Neuronal stem cell (in vitro differentiated cells): ENCODE measurements at regions not wholly inside any gene's neighbourhood (a gene's known extent, or its start where the extent isn't known, plus 50 kb on each side); places are given as distances from the start of the nearest gene placed in this dataset.

ENCODE experiments used
- DNase-seq: peaks from one replicate; pipeline ENCODE4 v3.0.0-alpha.2; 2013; ENCODE audit warnings: low spot score
- H2AFZ ChIP-seq: one replicate; pipeline ENCODE4 v1.6.1; 2013; ENCODE audit warnings: mild to moderate bottlenecking, low read length, inconsistent platforms
- H2AK5ac ChIP-seq: 2 replicates; pipeline ENCODE4 v1.6.1; 2013; ENCODE audit warnings: low read depth, mild to moderate bottlenecking, inconsistent platforms, low read length, moderate library complexity, mixed read lengths
- H2BK120ac ChIP-seq: 2 replicates; pipeline ENCODE4 v1.6.1; 2013; ENCODE audit warnings: low read depth, mild to moderate bottlenecking, inconsistent platforms, low read length, moderate library complexity, mixed read lengths
- H2BK12ac ChIP-seq: one replicate; pipeline ENCODE4 v1.6.1; 2013; ENCODE audit warnings: low read length, inconsistent platforms
- H2BK15ac ChIP-seq: 2 replicates; pipeline ENCODE4 v1.6.1; 2013; ENCODE audit warnings: mild to moderate bottlenecking, low read length, inconsistent platforms, mixed read lengths
- H2BK5ac ChIP-seq: one replicate; pipeline ENCODE4 v1.6.1; 2013; ENCODE audit warnings: inconsistent platforms, mild to moderate bottlenecking, low read length, moderate library complexity
- H3K14ac ChIP-seq: one replicate; pipeline ENCODE4 v1.6.1; 2013; ENCODE audit warnings: low read length, inconsistent platforms
- H3K18ac ChIP-seq: 2 replicates; pipeline ENCODE4 v1.6.1; 2013; ENCODE audit warnings: low read length, inconsistent platforms
- H3K23ac ChIP-seq: 2 replicates; pipeline ENCODE4 v1.6.1; 2013; ENCODE audit warnings: low read depth, mild to moderate bottlenecking, mixed read lengths, low read length, inconsistent platforms; ENCODE audit not compliant: poor library complexity
- H3K27ac ChIP-seq: replicated peaks from 3 replicates; pipeline ENCODE4 v1.5.1; 2013; ENCODE audit warnings: low read length, inconsistent platforms
- H3K27me3 ChIP-seq, 3 experiments: 2 replicates each; pipeline ENCODE4 v1.6.1; 2013; ENCODE audit warnings: low read length in 3 of 3, mild to moderate bottlenecking in 2 of 3, inconsistent platforms in 1 of 3, low read depth in 1 of 3, mixed read lengths in 1 of 3, moderate library complexity in 1 of 3; ENCODE audit not compliant: control insufficient read depth in 3 of 3, insufficient read depth in 3 of 3
- H3K36me3 ChIP-seq, 2 donors: replicated peaks in 1 of 2; 2 replicates each; pipeline ENCODE4 v1.6.1; 2013; ENCODE audit warnings: low read length in 2 of 2; ENCODE audit not compliant: control insufficient read depth in 2 of 2, insufficient read depth in 2 of 2
- H3K4ac ChIP-seq: 2 replicates; pipeline ENCODE4 v1.6.1; 2013; ENCODE audit warnings: inconsistent platforms, mild to moderate bottlenecking, low read length, moderate library complexity
- H3K4me1 ChIP-seq, 2 donors: 1 replicate in 1 of 2; 2 replicates in 1 of 2; pipeline ENCODE4 v1.6.1; 2013; ENCODE audit warnings: low read length in 2 of 2, low read depth in 1 of 2; ENCODE audit not compliant: control insufficient read depth in 2 of 2, insufficient read depth in 1 of 2
- H3K4me2 ChIP-seq: one replicate; pipeline ENCODE4 v1.6.1; 2013; ENCODE audit warnings: mild to moderate bottlenecking, low read length, inconsistent platforms; ENCODE audit not compliant: insufficient read depth, poor library complexity, severe bottlenecking
- H3K4me3 ChIP-seq, 2 donors: 2 replicates each; pipeline ENCODE4 v1.5.1; 2013; ENCODE audit warnings: low read length in 2 of 2, mild to moderate bottlenecking in 2 of 2, inconsistent platforms in 1 of 2, moderate library complexity in 1 of 2
- H3K79me1 ChIP-seq: one replicate; pipeline ENCODE4 v1.6.1; 2013; ENCODE audit warnings: low read depth, mild to moderate bottlenecking, inconsistent platforms, low read length, moderate library complexity
- H3K9ac ChIP-seq: one replicate; pipeline ENCODE4 v1.6.1; 2013; ENCODE audit warnings: mild to moderate bottlenecking, low read depth, low read length, inconsistent platforms; ENCODE audit not compliant: poor library complexity
- H3K9me3 ChIP-seq, 2 donors: replicated peaks in 1 of 2; 2 replicates each; pipeline versions ENCODE3 to v1.6.1; 2013; ENCODE audit warnings: low read length in 2 of 2, mild to moderate bottlenecking in 2 of 2, inconsistent platforms in 1 of 2, low read depth in 1 of 2, mixed read lengths in 1 of 2, moderate library complexity in 1 of 2; ENCODE audit not compliant: control insufficient read depth in 2 of 2, insufficient read depth in 1 of 2
- H4K8ac ChIP-seq: one replicate; pipeline ENCODE4 v1.6.1; 2013; ENCODE audit warnings: low read depth, mild to moderate bottlenecking, inconsistent platforms, low read length, moderate library complexity
- H4K91ac ChIP-seq: one replicate; pipeline ENCODE4 v1.6.1; 2013; ENCODE audit warnings: low read length, low read depth, mild to moderate bottlenecking, inconsistent platforms; ENCODE audit not compliant: poor library complexity
- WGBS, 2 donors: extraction: QIAGEN DNeasy Blood & Tissue Kit; methylation state at CpG; one replicate each; pipeline ENCODE4 v1.1.7; 2013; ENCODE audit warnings: missing lambda C conversion rate in 2 of 2, mixed read lengths in 1 of 2; ENCODE audit not compliant: insufficient read length in 2 of 2, insufficient replicate concordance in 1 of 2; ENCODE audit errors: extremely low coverage in 2 of 2; 5-methylcytosine and 5-hydroxymethylcytosine counted together

- Histone ChIP-seq H3K9ac (no peak overlapping the region), H4K91ac (no peak overlapping the region), H3K23ac (no peak overlapping the region), H3K14ac (no peak overlapping the region), H3K79me1 (no peaks in the 10 kb centered on the region), H3K9me3 (no peaks in the 10 kb centered on the region), H3K4ac (no peak overlapping the region), H3K27ac (no peak overlapping the region), H2AK5ac (no peak overlapping the region), H3K4me1 (peaks cover 0 to 9% of the 10 kb centered on the region in 2 donors), H3K4me3 (no peak overlapping the region), H4K8ac (no peak overlapping the region), H3K18ac (peak overlapping the region; percentile 70), H3K36me3 (no peaks in the 10 kb centered on the region), H2BK12ac (no peak overlapping the region), H3K4me2 (no peak overlapping the region), H2BK5ac (no peak overlapping the region), H2AFZ (peak overlapping the region; percentile 55), H3K27me3 (peaks cover 0 to 2% (median 0%) of the 10 kb centered on the region in 3 experiments), H2BK120ac (no peak overlapping the region), H2BK15ac (no peak overlapping the region)
- DNase-seq: no peak
- no CpG with 5 or more reads among the region's 5 CpGs for WGBS, 2 donors
These were observed 199.4 kb downstream of the AUH start for GRCh38 chr9:91162311-91162710.

- Histone ChIP-seq H2AK5ac (no peak overlapping the region), H3K23ac (no peak overlapping the region), H2BK5ac (no peak overlapping the region), H3K9ac (no peak overlapping the region), H2BK120ac (no peak overlapping the region), H3K4ac (no peak overlapping the region), H3K18ac (peak overlapping the region; percentile 70), H3K9me3 (no peaks in the 10 kb centered on the region), H3K14ac (peak overlapping the region; percentile 47), H2AFZ (peak overlapping the region; percentile 55), H4K91ac (no peak overlapping the region), H3K27ac (no peak overlapping the region), H4K8ac (peak overlapping the region; percentile 30), H3K27me3 (peaks cover 0 to 2% (median 0%) of the 10 kb centered on the region in 3 experiments), H3K4me1 (peaks cover 0 to 9% of the 10 kb centered on the region in 2 donors), H3K4me2 (no peak overlapping the region), H3K4me3 (no peak overlapping the region), H2BK12ac (no peak overlapping the region), H2BK15ac (no peak overlapping the region), H3K36me3 (no peaks in the 10 kb centered on the region), H3K79me1 (no peaks in the 10 kb centered on the region)
- WGBS, 2 donors: no CpG with 5 or more reads among the region's 16 CpGs
- DNase-seq: no peak
These were observed 198.8 kb downstream of the AUH start for GRCh38 chr9:91162784-91163443.

DNA sequence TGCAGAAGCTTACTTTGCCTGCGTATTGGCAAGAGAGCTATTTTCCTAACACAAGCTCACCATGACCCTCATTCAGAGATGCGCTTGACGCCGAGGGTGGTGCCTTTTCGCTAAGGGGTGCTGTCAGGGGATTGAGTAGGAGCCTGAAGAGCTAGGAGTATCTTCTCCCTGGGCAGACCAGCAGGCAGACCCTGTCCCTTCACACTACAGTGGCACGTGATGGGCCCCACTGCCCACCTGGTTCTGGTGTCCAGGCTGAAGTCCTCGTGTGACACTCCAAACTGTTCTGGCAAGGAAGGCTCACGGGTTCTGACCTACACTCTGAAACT, 198.3 kb downstream of the AUH start:
- peaks cover 0 to 9% of the 10 kb centered on the region in 2 donors for H3K4me1 ChIP-seq
- H3K36me3 ChIP-seq: no peaks in the 10 kb centered on the region
- no peak overlapping the region for H4K91ac ChIP-seq
- H3K27me3 ChIP-seq: peaks cover 0 to 2% (median 0%) of the 10 kb centered on the region in 3 experiments
- DNase-seq: no peak
- no peak overlapping the region for H2AFZ ChIP-seq
- no peak overlapping the region for H2BK5ac ChIP-seq
- no peak overlapping the region for H3K4ac ChIP-seq
- no peak overlapping the region for H3K4me3 ChIP-seq
- no peaks in the 10 kb centered on the region for H3K9me3 ChIP-seq
- no peak overlapping the region for H3K27ac ChIP-seq
- WGBS, 2 donors: no CpG with 5 or more reads among the region's 8 CpGs
- H4K8ac ChIP-seq: no peak overlapping the region
- H3K23ac ChIP-seq: peak overlapping the region; percentile 11
- no peaks in the 10 kb centered on the region for H3K79me1 ChIP-seq
- no peak overlapping the region for H3K14ac ChIP-seq
- peak overlapping the region; percentile 5 for H3K18ac ChIP-seq
- no peak overlapping the region for H3K9ac ChIP-seq
- peak overlapping the region; percentile 86 for H2AK5ac ChIP-seq
- H2BK15ac ChIP-seq: no peak overlapping the region
- no peak overlapping the region for H2BK120ac ChIP-seq
- no peak overlapping the region for H2BK12ac ChIP-seq
- no peak overlapping the region for H3K4me2 ChIP-seq

DNA sequence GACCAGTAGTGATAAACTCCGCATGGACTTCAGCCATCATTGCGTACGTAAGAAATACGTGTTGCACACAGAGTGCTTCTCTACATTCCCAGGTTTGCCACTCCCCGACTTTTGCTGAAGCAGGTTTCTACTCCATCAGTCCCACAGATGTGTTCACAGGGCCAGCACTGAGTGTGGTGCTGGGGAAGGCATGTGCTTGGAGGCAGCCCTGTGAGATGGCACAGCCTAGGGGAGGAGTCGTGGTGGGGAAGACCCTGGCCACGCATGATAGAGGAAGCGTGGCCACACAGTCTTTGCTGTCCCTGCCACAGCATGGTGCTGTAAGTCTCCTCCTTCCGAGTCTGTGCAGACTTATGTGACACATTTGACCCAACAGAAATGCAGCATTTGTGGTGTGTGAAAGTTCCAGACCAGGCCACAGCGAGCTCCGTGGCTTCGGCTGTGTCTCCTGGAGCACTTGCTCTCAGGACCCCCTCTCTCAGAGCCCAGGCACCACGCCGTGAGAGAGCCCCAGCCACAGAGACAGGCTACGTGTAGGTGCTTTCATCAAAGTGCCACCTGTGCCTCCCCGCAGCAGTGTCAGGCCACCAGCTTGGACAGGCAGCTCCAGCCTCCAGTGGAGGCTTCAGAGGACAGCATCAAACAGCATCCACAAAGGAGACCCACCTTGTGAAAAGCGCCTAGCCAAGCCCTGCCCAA, 197.8 kb downstream of the AUH start:
- no peak overlapping the region for H3K4me3 ChIP-seq
- no peak for DNase-seq

More for the DNA sequence above, 197.8 kb downstream of the AUH start:
- H3K23ac ChIP-seq: peak overlapping the region; percentile 81
- H4K91ac ChIP-seq: no peak overlapping the region
- H3K14ac ChIP-seq: peak overlapping the region; percentile 82
- no CpG with 5 or more reads among the region's 17 CpGs for WGBS, 2 donors
- H3K27me3 ChIP-seq: peaks cover 0 to 2% (median 0%) of the 10 kb centered on the region in 3 experiments
- H3K36me3 ChIP-seq: no peaks in the 10 kb centered on the region
- peak overlapping the region; percentile 86 for H2AK5ac ChIP-seq
- H3K9me3 ChIP-seq: no peaks in the 10 kb centered on the region
- H3K4ac ChIP-seq: no peak overlapping the region
- H3K27ac ChIP-seq: no peak overlapping the region
- no peak overlapping the region for H4K8ac ChIP-seq
- no peak overlapping the region for H3K4me2 ChIP-seq
- H2AFZ ChIP-seq: no peak overlapping the region
- H3K4me1 ChIP-seq: peaks cover 0 to 9% of the 10 kb centered on the region in 2 donors
- no peak overlapping the region for H2BK5ac ChIP-seq
- no peak overlapping the region for H2BK120ac ChIP-seq
- H2BK15ac ChIP-seq: no peak overlapping the region
- peak overlapping the region; percentile 57 for H3K18ac ChIP-seq
- H3K9ac ChIP-seq: no peak overlapping the region
- H3K79me1 ChIP-seq: no peaks in the 10 kb centered on the region
- H2BK12ac ChIP-seq: peak overlapping the region; percentile 75
